GM20000 (cell line): ENCODE measurements at regions not wholly inside any gene's neighbourhood (a gene's known extent, or its start where the extent isn't known, plus 50 kb on each side); places are given as distances from the start of the nearest gene placed in this dataset.

Experiments used
- DNase-seq: peaks from one replicate; pipeline ENCODE4 v3.0.0; 2012; ENCODE audit warnings: low spot score
- CTCF ChIP-seq: IDR thresholded peaks from 2 replicates; pipeline ENCODE4 v1.5.1; 2012; ENCODE audit warnings: mild to moderate bottlenecking, control low read depth; ENCODE audit errors: extremely low read depth, missing control alignments

GRCh38 chr5:3342271-3343100 is 253.1 kb upstream of the IRX1 start:
- no peak for DNase-seq
- TF ChIP-seq CTCF, result no peak

- no peak for TF ChIP-seq CTCF
Measured at GRCh38 chr5:3341446-3342240, 254.0 kb upstream of the IRX1 start.

GRCh38 chr5:3340471-3340870 is 255.2 kb upstream of the IRX1 start:
- no peak for TF ChIP-seq CTCF
- DNase-seq, result no peak

More at GRCh38 chr5:3341446-3342240, 254.0 kb upstream of the IRX1 start:
- DNase-seq, result no peak

GRCh38 chr5:3339798-3340115 is 255.9 kb upstream of the IRX1 start:
- no peak for DNase-seq

GRCh38 chr5:3339092-3339797 is 256.4 kb upstream of the IRX1 start:
- no peak for TF ChIP-seq CTCF
- DNase-seq, result no peak

More at GRCh38 chr5:3339798-3340115, 255.9 kb upstream of the IRX1 start:
- TF ChIP-seq CTCF, result no peak

GRCh38 chr5:3337812-3338541 is 257.7 kb upstream of the IRX1 start:
- no peak for DNase-seq
- TF ChIP-seq CTCF, result no peak
